ENCODE measurements at regions not wholly inside any gene's neighbourhood (a gene's known extent, or its start where the extent isn't known, plus 50 kb on each side); places are given as distances from the start of the nearest gene placed in this dataset.

DNA sequence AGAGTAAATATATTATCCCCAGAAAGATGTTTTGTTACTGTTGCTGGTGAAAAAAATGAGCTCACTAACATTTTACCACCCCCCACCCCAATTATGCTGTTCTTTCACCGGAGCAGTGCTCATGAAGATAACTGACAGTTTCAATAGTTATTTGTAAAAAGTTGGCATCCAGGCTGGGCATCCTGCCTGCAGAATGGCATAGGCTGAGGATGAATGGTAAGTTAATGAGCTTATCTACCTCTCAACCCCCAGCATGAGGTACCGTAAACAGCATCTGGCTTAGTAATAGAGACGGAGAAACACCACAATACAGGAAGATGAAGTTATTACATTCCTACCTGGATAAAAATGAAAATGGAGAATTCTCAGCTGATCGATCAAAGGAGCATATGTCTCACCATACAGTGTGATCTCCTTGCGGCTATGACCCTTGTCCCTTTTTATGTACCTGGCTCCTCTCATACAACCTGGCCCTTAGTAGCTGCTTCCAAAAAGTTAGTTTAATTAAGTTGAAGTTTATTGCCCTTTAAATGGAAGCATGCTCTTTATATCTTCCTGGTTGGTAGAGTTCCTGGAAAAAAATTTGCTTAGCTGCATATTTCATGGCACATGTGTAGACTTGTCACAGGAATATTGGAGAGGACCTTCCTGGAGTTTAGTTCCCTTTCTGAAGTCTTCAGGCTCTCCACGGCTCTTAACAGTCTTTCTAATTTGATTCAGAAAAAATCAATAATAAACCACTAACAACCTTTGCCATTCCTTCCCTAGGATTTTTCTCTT, 61.2 kb upstream of the MPHOSPH6 start:
- no peak overlapping the region for H3K4me3 ChIP-seq (ENCODE audit: low read depth, low read length)
- no peak for DNase-seq
- no peak overlapping the region for H3K27ac ChIP-seq
- no peaks in the 10 kb centered on the region for H3K27me3 ChIP-seq (ENCODE audit: insufficient read depth, low read depth, severe bottlenecking)
- TF ChIP-seq, protein P1, sequence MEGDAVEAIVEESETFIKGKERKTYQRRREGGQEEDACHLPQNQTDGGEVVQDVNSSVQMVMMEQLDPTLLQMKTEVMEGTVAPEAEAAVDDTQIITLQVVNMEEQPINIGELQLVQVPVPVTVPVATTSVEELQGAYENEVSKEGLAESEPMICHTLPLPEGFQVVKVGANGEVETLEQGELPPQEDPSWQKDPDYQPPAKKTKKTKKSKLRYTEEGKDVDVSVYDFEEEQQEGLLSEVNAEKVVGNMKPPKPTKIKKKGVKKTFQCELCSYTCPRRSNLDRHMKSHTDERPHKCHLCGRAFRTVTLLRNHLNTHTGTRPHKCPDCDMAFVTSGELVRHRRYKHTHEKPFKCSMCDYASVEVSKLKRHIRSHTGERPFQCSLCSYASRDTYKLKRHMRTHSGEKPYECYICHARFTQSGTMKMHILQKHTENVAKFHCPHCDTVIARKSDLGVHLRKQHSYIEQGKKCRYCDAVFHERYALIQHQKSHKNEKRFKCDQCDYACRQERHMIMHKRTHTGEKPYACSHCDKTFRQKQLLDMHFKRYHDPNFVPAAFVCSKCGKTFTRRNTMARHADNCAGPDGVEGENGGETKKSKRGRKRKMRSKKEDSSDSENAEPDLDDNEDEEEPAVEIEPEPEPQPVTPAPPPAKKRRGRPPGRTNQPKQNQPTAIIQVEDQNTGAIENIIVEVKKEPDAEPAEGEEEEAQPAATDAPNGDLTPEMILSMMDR (IDR thresholded peaks at IDR 0.05; ENCODE audit: low read depth, low read length): no peak
- no peaks in the 10 kb centered on the region for H3K9me3 ChIP-seq (ENCODE audit: severe bottlenecking)
- no peaks in the 10 kb centered on the region for H3K36me3 ChIP-seq

DNA sequence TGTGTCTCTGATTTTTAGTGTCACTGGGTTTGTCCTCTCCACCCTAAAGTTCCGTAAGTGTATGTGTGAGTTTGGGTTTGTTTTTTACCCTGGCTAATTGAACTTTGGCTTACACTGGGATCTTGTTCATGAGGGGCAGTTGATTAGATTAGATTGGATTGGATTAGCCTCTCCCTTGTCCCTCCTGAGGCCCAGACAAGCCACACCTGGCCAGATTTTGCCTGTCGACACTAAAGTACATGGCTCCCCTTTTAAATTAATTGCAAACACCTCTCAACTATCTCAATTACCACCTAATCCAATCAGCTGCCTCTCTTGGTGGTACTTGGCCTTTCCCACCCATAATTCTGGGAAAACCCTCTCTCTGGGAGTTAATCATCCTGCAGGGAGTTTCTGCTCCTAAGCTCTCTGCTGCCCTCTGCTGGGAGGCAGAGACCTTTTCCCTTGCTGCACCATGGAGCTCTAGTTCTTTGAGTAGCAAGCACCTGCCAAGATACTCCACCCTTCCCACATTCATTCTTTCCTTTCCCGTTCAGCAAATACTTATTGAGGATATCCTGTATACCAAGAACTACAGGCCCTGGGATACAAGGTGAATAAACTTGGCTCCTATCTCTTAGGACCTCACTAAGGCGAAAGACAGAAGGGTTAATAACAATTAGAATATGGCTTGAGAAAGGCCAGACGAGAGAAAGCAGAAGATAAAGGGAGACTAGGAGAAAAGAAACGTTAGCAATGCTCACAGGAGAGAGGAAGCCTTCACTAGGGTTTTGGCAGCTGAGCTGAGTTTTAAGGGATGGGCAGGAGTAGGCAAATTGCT, 60.0 kb upstream of the MPHOSPH6 start:
- Histone ChIP-seq H3K27me3 (ENCODE audit: insufficient read depth, low read depth, severe bottlenecking) (no peaks in the 10 kb centered on the region), H3K36me3 (no peaks in the 10 kb centered on the region), H3K27ac (peak overlapping the region; percentile 81), H3K4me3 (ENCODE audit: low read depth, low read length) (peak overlapping the region; percentile 25), H3K9me3 (ENCODE audit: severe bottlenecking) (no peaks in the 10 kb centered on the region)
- DNase-seq: peak; percentile 82
- TF ChIP-seq, protein P1 (IDR thresholded peaks at IDR 0.05; ENCODE audit: low read depth, low read length): peak; percentile 73

DNA sequence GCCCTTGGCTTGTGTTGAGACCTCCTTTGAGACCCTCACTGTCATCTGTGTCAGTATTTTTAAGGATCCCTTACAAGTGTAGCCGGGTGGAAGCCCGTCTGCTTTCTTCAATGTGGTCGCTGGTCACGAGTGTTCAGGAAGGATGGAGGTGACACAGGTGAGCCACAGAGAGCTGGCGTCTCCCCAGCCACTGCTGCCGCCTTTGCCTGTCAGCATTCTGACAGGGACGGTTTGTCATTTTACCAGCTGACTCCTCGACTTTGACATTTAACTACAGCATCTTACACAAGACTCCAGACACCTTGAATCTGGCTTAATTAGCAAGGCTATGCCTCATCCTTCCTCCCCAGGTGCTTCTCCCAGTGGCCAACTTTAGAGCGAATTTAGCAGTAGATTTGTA, 56.3 kb upstream of the MPHOSPH6 start:
- H3K27me3 ChIP-seq (ENCODE audit: insufficient read depth, low read depth, severe bottlenecking): no peaks in the 10 kb centered on the region
- H3K36me3 ChIP-seq: no peaks in the 10 kb centered on the region
- TF ChIP-seq, protein P1 (IDR thresholded peaks at IDR 0.05; ENCODE audit: low read depth, low read length): no peak
- H3K27ac ChIP-seq: no peak overlapping the region
- no peak overlapping the region for H3K4me3 ChIP-seq (ENCODE audit: low read depth, low read length)
- DNase-seq: no peak
- H3K9me3 ChIP-seq (ENCODE audit: severe bottlenecking): no peaks in the 10 kb centered on the region

DNA sequence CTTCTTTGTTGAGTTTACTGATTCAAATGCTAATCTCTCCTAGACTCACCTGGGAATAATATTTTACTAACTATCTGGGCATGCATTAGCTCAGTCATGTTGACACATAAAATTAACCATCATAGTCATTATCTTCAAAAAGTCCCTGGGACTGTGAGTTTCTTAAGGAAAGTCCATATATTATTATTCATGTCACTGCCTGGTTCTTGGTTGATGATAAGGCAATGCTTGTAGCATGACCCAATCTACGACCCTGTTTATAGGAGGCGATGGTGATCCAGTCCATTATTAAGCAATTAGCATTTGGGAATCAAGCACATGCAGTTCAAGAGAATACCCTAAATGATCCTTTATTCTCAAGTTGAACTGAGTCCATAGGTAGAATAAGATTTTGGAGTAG, 54.8 kb upstream of the MPHOSPH6 start:
- TF ChIP-seq, protein P1 (IDR thresholded peaks at IDR 0.05; ENCODE audit: low read depth, low read length): no peak
- no peak for DNase-seq
- Histone ChIP-seq H3K36me3 (no peaks in the 10 kb centered on the region), H3K27ac (no peak overlapping the region), H3K4me3 (ENCODE audit: low read depth, low read length) (no peak overlapping the region), H3K9me3 (ENCODE audit: severe bottlenecking) (no peaks in the 10 kb centered on the region), H3K27me3 (ENCODE audit: insufficient read depth, low read depth, severe bottlenecking) (no peaks in the 10 kb centered on the region)

DNA sequence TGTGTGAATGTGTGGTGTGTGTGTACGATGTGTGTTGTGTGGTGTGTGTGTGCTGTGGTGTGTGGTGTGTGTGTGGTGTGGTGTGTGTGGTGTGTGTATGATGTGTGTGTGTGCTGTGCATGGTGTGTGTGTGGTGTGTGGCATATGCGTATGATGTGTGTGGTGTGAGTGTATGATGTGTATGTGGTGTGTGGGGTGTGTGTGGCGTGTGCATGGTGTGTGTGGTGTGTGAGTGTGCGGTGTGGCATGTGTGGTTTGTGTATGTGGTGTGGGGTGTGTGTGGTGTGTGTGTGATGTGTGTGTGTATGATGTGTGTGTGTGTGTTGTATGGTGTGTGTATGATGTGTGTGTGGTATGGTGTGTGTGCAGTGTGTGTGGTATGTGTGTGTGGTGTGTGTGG, 50.5 kb upstream of the MPHOSPH6 start:
- Histone ChIP-seq H3K4me3 (ENCODE audit: low read depth, low read length) (no peak overlapping the region), H3K27ac (no peak overlapping the region), H3K27me3 (ENCODE audit: insufficient read depth, low read depth, severe bottlenecking) (no peaks in the 10 kb centered on the region), H3K36me3 (no peaks in the 10 kb centered on the region), H3K9me3 (ENCODE audit: severe bottlenecking) (no peaks in the 10 kb centered on the region)
- TF ChIP-seq, protein P1 (IDR thresholded peaks at IDR 0.05; ENCODE audit: low read depth, low read length): no peak
- DNase-seq: no peak
